ENCODE measurements at regions not wholly inside any gene's neighbourhood (a gene's known extent, or its start where the extent isn't known, plus 50 kb on each side); places are given as distances from the start of the nearest gene placed in this dataset.

DNA sequence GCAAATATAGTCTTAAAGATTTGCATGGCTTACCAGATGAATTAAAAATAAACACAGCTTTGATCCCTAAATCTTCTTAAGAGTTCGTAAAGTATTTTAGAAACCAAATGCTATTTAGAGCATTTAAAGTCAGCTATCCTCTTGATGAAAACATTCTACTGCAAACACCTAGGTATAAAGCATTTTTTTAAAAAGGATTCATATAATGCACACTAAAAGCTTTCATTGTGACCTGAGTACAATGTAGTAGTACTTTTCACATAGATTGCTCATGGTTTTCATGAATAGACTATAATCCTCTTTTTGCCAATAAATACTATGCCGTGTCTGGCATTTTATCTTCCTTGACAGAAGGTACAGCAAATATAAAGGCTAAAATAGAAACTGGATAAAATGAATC is 805.1 kb upstream of the INTU start:
- Mint-ChIP-seq H3K27me3 (ENCODE audit: unreplicated experiment) (peaks cover 2% of the 10 kb centered on the region), H3K4me3 (ENCODE audit: unreplicated experiment) (no peak overlapping the region), H3K9me3 (ENCODE audit: unreplicated experiment) (no peaks in the 10 kb centered on the region), H3K36me3 (ENCODE audit: low read depth, unreplicated experiment) (no peaks in the 10 kb centered on the region), H3K27ac (ENCODE audit: unreplicated experiment) (no peak overlapping the region), H3K4me1 (ENCODE audit: unreplicated experiment) (no peaks in the 10 kb centered on the region)
- TF ChIP-seq, protein P1, sequence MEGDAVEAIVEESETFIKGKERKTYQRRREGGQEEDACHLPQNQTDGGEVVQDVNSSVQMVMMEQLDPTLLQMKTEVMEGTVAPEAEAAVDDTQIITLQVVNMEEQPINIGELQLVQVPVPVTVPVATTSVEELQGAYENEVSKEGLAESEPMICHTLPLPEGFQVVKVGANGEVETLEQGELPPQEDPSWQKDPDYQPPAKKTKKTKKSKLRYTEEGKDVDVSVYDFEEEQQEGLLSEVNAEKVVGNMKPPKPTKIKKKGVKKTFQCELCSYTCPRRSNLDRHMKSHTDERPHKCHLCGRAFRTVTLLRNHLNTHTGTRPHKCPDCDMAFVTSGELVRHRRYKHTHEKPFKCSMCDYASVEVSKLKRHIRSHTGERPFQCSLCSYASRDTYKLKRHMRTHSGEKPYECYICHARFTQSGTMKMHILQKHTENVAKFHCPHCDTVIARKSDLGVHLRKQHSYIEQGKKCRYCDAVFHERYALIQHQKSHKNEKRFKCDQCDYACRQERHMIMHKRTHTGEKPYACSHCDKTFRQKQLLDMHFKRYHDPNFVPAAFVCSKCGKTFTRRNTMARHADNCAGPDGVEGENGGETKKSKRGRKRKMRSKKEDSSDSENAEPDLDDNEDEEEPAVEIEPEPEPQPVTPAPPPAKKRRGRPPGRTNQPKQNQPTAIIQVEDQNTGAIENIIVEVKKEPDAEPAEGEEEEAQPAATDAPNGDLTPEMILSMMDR (IDR thresholded peaks at IDR 0.05; ENCODE audit: unreplicated experiment) = no peak
- DNase-seq (ENCODE audit: low spot score) = no peak

DNA sequence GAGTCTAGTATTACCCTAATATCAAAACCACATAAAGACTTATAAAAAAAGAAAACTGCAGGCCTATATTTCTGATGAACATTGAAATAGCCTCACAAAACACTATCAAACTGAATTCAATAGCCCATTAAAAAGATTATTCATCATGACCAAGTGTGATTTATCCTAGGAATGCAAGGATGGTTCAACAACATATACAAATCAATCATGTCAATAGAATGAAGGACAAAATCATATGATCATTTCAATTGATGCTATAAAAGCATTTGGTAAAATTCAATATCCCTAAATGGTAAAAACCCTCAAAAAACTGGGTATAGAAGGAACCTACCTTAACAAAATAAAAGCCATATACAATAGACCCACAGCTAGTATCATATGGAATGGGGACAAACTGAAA is 797.9 kb upstream of the INTU start:
- TF ChIP-seq, protein P1 (IDR thresholded peaks at IDR 0.05; ENCODE audit: unreplicated experiment) = no peak
- Mint-ChIP-seq H3K27me3 (ENCODE audit: unreplicated experiment) (no peaks in the 10 kb centered on the region), H3K4me3 (ENCODE audit: unreplicated experiment) (no peak overlapping the region), H3K36me3 (ENCODE audit: low read depth, unreplicated experiment) (no peaks in the 10 kb centered on the region), H3K4me1 (ENCODE audit: unreplicated experiment) (no peaks in the 10 kb centered on the region), H3K27ac (ENCODE audit: unreplicated experiment) (no peak overlapping the region), H3K9me3 (ENCODE audit: unreplicated experiment) (no peaks in the 10 kb centered on the region)
- DNase-seq (ENCODE audit: low spot score) = no peak

DNA sequence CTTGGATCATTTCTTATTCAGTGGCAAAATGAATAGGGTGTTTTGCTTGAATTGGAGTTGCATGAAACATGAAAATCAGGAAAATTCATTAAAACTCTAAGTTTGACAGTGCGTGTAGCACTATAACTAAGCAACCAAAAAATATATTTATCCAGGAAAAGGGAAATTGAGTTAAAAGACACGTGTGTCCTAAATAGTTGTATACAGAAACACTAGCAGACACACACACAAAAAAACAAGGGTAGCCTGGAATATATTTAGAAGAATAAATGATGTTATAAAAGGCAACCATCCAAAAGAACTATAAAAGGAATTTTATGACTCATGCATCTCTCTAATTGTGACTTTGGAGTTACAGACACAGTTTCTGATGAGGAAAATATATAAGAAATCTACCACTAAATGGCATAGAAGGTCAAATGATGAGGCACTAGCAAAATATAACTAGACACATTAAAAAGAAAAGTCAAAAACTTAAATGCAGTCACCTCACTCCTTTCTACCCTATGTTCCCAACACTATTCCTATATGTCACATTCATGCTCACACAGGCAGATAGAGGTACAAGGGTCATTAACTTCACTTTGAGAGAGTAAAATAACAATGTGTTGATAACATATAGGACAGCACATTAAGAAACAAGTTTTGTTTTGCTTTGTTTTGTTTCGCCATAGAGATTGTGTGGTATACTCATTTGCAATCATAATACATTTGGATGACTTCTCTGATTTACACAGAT is 793.6 kb upstream of the INTU start:
- no peak for DNase-seq (ENCODE audit: low spot score)
- Mint-ChIP-seq H3K36me3 (ENCODE audit: low read depth, unreplicated experiment) (no peaks in the 10 kb centered on the region), H3K9me3 (ENCODE audit: unreplicated experiment) (no peaks in the 10 kb centered on the region), H3K27ac (ENCODE audit: unreplicated experiment) (no peak overlapping the region), H3K4me1 (ENCODE audit: unreplicated experiment) (no peaks in the 10 kb centered on the region), H3K27me3 (ENCODE audit: unreplicated experiment) (no peaks in the 10 kb centered on the region), H3K4me3 (ENCODE audit: unreplicated experiment) (no peak overlapping the region)
- TF ChIP-seq, protein P1 (IDR thresholded peaks at IDR 0.05; ENCODE audit: unreplicated experiment) = no peak

DNA sequence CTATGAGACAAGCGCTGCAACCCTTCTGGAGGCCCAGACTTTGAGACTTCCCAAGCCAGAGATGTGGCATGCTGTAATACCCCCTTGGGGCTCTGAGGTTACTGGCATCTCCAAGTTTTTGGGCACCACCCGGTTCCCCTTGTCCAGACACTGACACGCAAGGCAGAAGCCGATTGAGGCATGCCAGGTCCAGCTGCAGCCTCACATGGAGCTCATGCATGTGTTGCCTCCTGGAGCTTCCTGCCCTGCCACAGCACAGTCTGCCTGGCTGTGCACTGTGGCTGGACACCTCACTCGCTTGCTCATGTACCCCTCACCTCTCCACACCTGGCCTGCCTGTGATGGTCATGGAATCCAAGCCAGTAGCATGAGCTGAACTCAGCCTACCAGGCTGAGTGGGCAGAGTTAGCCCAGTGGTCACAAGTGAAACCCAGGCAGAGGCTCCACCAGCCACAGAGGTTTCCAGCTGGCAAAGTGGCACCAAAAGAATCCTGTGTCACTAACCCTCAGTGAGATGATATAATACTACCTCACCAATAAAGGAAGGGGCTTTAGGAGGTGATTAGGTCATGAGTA is 789.2 kb upstream of the INTU start:
- TF ChIP-seq, protein P1 (IDR thresholded peaks at IDR 0.05; ENCODE audit: unreplicated experiment) = no peak
- DNase-seq (ENCODE audit: low spot score) = no peak
- H3K36me3 Mint-ChIP-seq (ENCODE audit: low read depth, unreplicated experiment) = no peaks in the 10 kb centered on the region
- H3K4me1 Mint-ChIP-seq (ENCODE audit: unreplicated experiment) = no peaks in the 10 kb centered on the region
- H3K9me3 Mint-ChIP-seq (ENCODE audit: unreplicated experiment) = no peaks in the 10 kb centered on the region
- H3K27ac Mint-ChIP-seq (ENCODE audit: unreplicated experiment) = no peak overlapping the region
- H3K27me3 Mint-ChIP-seq (ENCODE audit: unreplicated experiment) = no peaks in the 10 kb centered on the region
- H3K4me3 Mint-ChIP-seq (ENCODE audit: unreplicated experiment) = no peak overlapping the region

DNA sequence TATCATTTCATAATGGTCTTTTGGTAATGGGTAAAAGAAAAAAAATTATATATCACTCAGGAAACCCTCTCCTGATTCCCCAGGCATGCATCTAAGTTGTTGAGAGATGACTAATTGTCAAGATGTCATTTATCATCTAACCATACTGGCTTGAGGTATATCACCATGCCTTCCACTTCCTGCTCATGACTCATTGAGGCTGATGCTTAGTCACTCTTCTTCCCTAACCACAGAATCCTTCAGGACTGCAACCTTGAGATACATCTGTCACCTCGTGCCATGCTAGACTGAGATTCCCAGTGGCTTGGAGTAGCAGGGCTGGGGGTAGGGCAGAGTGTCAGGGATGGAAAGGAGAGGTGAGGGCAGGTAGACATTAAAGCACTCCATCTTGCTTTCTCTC is 782.5 kb upstream of the INTU start:
- H3K4me1 Mint-ChIP-seq (ENCODE audit: unreplicated experiment) = no peaks in the 10 kb centered on the region
- H3K9me3 Mint-ChIP-seq (ENCODE audit: unreplicated experiment) = no peaks in the 10 kb centered on the region
- no peaks in the 10 kb centered on the region for H3K36me3 Mint-ChIP-seq (ENCODE audit: low read depth, unreplicated experiment)
- TF ChIP-seq, protein P1 (IDR thresholded peaks at IDR 0.05; ENCODE audit: unreplicated experiment) = no peak
- no peak overlapping the region for H3K27ac Mint-ChIP-seq (ENCODE audit: unreplicated experiment)
- H3K27me3 Mint-ChIP-seq (ENCODE audit: unreplicated experiment) = no peaks in the 10 kb centered on the region
- DNase-seq (ENCODE audit: low spot score) = no peak
- H3K4me3 Mint-ChIP-seq (ENCODE audit: unreplicated experiment) = no peak overlapping the region
